D721Med (cell line): ENCODE measurements at regions not wholly inside any gene's neighbourhood (a gene's known extent, or its start where the extent isn't known, plus 50 kb on each side); places are given as distances from the start of the nearest gene placed in this dataset.

ENCODE experiments used
- DNase-seq: peaks from one replicate; pipeline ENCODE4 v3.0.0; 2011; ENCODE audit warnings: low spot score; ENCODE audit not compliant: insufficient read length
- FAIRE-seq: peaks from 2 replicates; lab custom pipeline; 2011; peaks lifted over from hg19 to GRCh38; lab: Jason Lieb, UNC
- TF ChIP-seq, protein P1 (sequence below): IDR thresholded peaks from 2 replicates; pipeline ENCODE4 v1.5.1; 2012; ENCODE audit warnings: mild to moderate bottlenecking, control low read depth; ENCODE audit not compliant: insufficient read depth; ENCODE audit errors: missing control alignments

DNA sequence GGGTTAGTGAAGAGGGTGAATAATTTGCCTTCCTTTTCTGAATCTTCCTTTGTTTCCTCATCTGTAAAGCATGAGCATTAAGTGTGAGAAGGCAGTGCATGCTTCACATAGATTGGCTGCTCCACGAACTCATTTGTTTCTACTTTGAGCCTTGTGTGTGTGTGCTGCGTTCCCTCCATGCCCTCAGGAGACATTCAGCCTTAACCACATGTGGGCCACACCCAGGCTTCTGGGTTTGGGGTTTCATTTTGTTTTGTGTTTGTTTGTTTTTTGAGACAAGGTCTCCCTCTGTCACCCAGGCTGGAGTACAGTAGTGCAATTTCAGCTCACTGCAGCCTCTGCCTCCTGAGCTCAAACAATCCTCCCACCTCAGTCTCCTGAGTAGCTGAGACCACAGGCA, 843.3 kb downstream of the GALR1 start:
- TF ChIP-seq, protein P1, sequence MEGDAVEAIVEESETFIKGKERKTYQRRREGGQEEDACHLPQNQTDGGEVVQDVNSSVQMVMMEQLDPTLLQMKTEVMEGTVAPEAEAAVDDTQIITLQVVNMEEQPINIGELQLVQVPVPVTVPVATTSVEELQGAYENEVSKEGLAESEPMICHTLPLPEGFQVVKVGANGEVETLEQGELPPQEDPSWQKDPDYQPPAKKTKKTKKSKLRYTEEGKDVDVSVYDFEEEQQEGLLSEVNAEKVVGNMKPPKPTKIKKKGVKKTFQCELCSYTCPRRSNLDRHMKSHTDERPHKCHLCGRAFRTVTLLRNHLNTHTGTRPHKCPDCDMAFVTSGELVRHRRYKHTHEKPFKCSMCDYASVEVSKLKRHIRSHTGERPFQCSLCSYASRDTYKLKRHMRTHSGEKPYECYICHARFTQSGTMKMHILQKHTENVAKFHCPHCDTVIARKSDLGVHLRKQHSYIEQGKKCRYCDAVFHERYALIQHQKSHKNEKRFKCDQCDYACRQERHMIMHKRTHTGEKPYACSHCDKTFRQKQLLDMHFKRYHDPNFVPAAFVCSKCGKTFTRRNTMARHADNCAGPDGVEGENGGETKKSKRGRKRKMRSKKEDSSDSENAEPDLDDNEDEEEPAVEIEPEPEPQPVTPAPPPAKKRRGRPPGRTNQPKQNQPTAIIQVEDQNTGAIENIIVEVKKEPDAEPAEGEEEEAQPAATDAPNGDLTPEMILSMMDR, result no peak
- no peak for DNase-seq
- peak; percentile 25 for FAIRE-seq

- TF ChIP-seq, protein P1, result no peak
- DNase-seq, result no peak
Observed at GRCh38 chr18:78099979-78100588, 850.4 kb downstream of the GALR1 start.

GRCh38 chr18:78101091-78101490, 851.4 kb downstream of the GALR1 start:
- TF ChIP-seq, protein P1, result no peak
- FAIRE-seq (no peak), DNase-seq (no peak)

More at GRCh38 chr18:78099979-78100588, 850.4 kb downstream of the GALR1 start:
- no peak for FAIRE-seq

DNA sequence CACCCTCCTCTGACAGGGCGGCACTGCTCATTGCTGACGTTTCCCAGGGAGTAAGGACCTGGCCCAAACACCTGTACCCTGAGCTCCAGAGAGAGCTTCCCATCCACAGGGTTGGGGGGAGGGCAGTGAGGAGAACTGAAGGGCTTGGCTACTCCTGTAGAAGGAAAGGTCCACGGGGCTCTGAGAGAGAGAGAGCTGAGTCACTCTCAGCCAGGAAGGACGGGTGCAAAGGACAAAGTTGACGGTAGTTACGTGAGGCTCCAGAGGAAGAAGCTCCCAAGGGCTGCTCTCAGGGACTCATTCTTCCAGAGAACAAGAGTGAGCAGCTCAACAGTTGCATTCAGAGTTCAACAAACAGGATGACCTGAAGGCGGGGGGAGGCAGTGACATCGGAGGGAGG, 852.5 kb downstream of the GALR1 start:
- DNase-seq (no peak), FAIRE-seq (no peak)
- TF ChIP-seq, protein P1, result no peak

- FAIRE-seq, result no peak
- TF ChIP-seq, protein P1, result no peak
- no peak for DNase-seq
Observed at GRCh38 chr18:78105611-78106010, 856.0 kb downstream of the GALR1 start.

DNA sequence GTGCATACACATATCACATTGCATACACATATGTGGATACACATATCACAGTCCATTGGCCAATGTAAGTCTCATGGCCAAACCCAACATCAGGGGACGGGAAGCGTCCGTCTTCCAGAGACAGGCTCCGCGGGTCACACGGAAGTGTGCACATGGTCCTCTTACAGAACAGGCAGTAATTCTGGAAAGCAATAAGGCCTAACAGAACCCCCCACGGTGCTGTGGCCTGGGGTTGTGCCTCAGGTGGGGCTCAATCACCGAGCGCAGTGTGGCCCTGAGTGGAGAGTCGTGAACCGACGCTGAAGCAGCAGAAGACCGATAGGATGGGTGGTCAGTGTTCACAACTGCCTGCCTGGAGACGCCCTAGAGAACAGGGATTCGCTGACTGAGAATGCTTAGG, 857.3 kb downstream of the GALR1 start:
- DNase-seq (no peak), FAIRE-seq (no peak)
- TF ChIP-seq, protein P1, result no peak

GRCh38 chr18:78107363-78107762, 857.7 kb downstream of the GALR1 start:
- TF ChIP-seq, protein P1, result no peak
- no peak for DNase-seq
- FAIRE-seq, result no peak
